PFSK-1 (cell line): ENCODE measurements at regions not wholly inside any gene's neighbourhood (a gene's known extent, or its start where the extent isn't known, plus 50 kb on each side); places are given as distances from the start of the nearest gene placed in this dataset.

ENCODE experiments used
- POLR2AphosphoS5 ChIP-seq: IDR thresholded peaks from 2 replicates; pipeline ENCODE4 v1.6.1; 2012; ENCODE audit warnings: low read depth, mild to moderate bottlenecking, control low read depth, low read length, moderate library complexity
- REST ChIP-seq, 2 experiments: IDR thresholded peaks; 2 replicates each; pipeline versions ENCODE4 v1.6.1 to v1.8.0; 2011 to 2012; ENCODE audit warnings: low read depth in 2 of 2, low read length in 2 of 2, control low read depth in 1 of 2, inconsistent platforms in 1 of 2, mild to moderate bottlenecking in 1 of 2, moderate library complexity in 1 of 2; ENCODE audit not compliant: insufficient read depth in 1 of 2

GRCh38 chr7:114050571-114050970, 131.8 kb upstream of the PPP1R3A start:
- no peak for TF ChIP-seq REST (IDR thresholded peaks at IDR 0.05; ENCODE audit: insufficient read depth in 1 of 2, low read depth in 2 of 2, low read length in 2 of 2)
- TF ChIP-seq POLR2AphosphoS5 = no peak
